GM18505 (cell line): ENCODE measurements at regions not wholly inside any gene's neighbourhood (a gene's known extent, or its start where the extent isn't known, plus 50 kb on each side); places are given as distances from the start of the nearest gene placed in this dataset.
"Not testable (repeated sequence)": the region's sequence is repeated elsewhere in the genome, so short reads cannot be mapped to it uniquely, and the experiment has no call there.

ENCODE experiments used
- ATAC-seq: cut with Tn5 transposase; IDR thresholded peaks from one replicate; pipeline ENCODE4 v1.9.1; 2021; ENCODE audit not compliant: unreplicated experiment
- POLR2A ChIP-seq: IDR thresholded peaks from 4 replicates; pipeline ENCODE4 v1.6.1; 2011; ENCODE audit warnings: borderline replicate concordance; ENCODE audit not compliant: insufficient read depth, insufficient read length; ENCODE audit errors: extremely low read depth

GRCh38 chr1:191366686-191367085 is 791.6 kb upstream of the RGS18 start:
- ATAC-seq, result no peak
- no peak for TF ChIP-seq POLR2A

GRCh38 chr1:191368891-191369654 is 789.2 kb upstream of the RGS18 start:
- TF ChIP-seq POLR2A, result no peak
- no peak for ATAC-seq

DNA sequence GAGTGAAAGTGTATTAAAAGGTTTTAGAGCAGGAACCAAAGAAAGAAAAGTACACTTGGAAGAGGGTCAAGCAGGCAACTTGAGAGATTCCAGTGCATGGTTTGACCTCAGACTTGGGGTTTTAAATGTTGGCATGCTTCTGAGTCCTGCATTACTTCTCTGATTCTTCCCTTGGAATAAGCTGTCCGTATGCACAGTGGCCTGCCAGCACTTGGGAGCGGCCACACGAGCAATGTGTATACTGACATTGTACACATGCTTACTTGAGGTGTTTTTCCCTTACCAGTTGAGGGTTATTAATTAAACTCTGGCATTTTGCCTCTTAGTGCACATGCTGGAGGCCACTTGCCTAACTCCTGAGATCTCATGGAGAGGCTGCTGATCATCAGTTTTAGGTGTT is 786.6 kb upstream of the RGS18 start:
- TF ChIP-seq POLR2A, result no peak
- ATAC-seq, result no peak

- no peak for TF ChIP-seq POLR2A
- ATAC-seq, result no peak
These were observed 770.0 kb upstream of the RGS18 start for GRCh38 chr1:191388283-191388682.

DNA sequence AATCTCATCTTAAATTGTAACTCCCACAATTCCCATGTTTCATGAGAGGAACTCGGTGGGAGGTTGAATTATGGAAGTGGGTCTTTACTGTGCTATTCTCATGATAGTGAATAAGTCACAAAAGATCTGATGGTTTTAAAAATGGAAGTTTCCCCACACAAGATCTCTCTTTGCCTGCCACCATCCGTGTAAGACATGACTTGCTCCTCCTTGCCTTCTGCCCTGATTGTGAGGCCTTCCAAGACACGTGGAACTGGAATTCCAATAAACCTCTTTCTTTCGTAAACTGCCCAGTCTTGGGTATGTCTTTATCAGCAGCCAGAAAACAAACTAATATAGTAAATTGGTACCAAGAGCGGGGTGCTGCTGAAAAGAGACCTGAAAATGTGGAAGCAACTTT is 761.6 kb upstream of the RGS18 start:
- no peak for ATAC-seq
- TF ChIP-seq POLR2A, result no peak

DNA sequence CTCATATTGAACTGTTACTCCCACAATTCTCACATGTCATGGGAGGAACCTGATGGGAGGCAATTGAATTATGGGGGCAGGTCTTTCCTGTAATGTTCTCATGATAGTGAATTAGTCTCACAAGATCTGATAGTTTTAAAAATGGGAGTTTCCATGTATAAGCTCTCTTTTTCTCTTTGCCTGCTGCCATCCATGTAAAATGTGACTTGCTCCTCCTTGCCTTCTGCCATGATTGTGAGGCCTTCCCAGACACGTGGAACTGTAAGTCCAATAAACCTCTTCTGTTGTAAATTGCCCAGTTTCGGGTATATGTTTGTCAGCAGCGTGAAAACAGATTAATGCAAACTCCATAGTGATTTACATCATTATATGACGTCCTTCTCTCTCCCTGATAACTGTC is 759.7 kb upstream of the RGS18 start:
- TF ChIP-seq POLR2A, result no peak
- no peak for ATAC-seq

DNA sequence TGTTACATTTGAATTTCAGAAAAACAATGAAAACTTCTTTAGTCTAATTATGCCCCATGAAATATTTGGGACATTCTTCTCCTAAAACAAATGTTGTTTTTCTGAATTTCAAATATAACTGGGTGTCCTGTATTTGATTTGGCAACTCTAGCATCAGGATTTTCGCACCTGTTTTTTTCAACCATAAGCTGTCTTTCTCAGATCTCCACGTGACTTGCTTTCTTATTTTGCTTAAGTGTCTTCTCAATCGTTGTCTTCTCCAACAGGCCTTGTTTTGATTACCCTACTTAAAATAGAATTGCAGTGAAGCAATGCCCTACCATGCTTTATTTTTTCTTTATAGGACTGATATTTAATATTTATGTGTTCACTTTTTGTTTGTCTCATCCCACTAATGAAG is 752.8 kb upstream of the RGS18 start:
- no peak for ATAC-seq
- no peak for TF ChIP-seq POLR2A

GRCh38 chr1:191414981-191415640 is 743.2 kb upstream of the RGS18 start:
- no peak for ATAC-seq
- TF ChIP-seq POLR2A, result no peak

DNA sequence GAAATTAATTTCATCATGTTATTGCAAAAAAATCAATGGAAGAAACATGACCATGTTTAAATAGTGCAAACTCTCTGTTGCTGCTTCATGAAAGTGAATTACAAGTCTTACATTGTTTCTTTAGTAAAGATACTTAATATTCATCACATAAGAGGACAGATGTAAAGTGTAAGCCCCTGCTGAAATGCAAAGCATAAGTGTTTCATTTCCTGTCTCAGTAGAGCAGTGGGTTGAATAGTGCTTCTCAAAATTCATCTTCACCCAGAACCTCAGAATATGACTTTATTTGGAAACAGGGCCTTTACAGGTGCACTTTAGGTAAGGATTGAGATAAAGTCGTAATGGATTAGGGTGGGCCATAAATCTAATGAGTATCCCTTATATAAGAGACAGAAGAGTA is 738.4 kb upstream of the RGS18 start:
- no peak for TF ChIP-seq POLR2A
- no peak for ATAC-seq

GRCh38 chr1:191427593-191427992 is 730.7 kb upstream of the RGS18 start:
- ATAC-seq, result no peak
- TF ChIP-seq POLR2A, result no peak

DNA sequence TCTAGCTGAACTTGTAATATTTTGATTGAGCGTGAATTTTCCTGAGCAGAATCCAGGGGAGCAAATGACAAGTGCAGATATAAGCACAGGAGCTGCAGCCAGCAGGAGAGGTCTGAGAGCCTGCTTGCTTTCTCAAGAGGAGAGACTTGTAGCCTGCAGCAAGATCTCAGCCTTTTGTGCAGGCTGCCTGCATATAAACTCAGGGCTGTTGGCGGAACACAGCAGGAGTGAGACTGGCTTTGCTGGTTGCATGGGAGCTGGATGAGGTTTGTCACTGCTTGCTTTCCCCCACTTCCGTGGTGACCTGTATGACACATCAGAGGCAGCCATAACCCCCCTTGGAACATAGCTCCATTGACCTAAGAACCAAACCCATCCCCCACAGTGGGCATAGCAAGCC is 725.4 kb upstream of the RGS18 start:
- ATAC-seq, result no peak
- no peak for TF ChIP-seq POLR2A

DNA sequence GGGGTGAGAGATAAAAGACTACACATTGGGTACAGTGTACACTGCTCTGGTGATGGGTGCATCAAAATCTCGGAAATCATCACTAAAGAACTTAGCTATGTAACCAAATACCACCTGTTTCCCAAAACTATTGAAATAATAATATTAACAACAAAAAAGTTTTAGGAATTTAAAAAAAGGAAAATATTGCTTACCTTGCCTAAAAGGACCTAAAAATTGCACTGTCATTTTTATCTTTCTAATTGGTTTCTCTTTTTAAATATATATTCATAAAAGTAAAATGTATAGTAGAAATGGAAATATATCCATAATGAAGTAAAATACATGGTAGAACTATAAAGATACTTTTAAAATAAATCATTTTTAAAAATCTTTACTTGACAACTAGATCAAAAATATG is 719.3 kb upstream of the RGS18 start:
- ATAC-seq, result no peak

DNA sequence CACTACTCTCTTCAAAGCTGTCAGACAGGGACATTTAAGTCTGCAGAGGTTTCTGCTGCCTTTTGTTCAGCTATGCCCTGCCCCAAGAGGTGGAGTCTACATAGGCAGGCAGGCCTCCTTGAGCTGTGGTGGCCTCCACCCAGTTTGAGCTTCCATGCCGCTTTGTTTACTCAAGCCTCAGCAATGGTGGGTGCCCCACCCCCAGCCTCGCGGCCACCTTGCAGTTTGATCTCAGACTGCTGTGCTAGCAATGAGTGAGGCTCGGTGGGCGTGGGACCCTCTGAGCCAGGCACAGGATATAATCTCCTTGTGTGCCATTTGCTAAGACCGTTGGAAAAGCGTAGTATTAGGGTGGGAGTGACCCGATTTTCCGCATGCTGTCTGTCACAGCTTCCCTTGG is 710.0 kb upstream of the RGS18 start:
- not testable (repeated sequence) for ATAC-seq

More for the DNA sequence above, 719.3 kb upstream of the RGS18 start:
- no peak for TF ChIP-seq POLR2A

- no peak for ATAC-seq
These were observed 705.7 kb upstream of the RGS18 start for GRCh38 chr1:191452586-191452985.

More at GRCh38 chr1:191452586-191452985, 705.7 kb upstream of the RGS18 start:
- no peak for TF ChIP-seq POLR2A
